GM21423 (cell line): ENCODE measurements at regions not wholly inside any gene's neighbourhood (a gene's known extent, or its start where the extent isn't known, plus 50 kb on each side); places are given as distances from the start of the nearest gene placed in this dataset.

Experiments used
- ATAC-seq: cut with Tn5 transposase; IDR thresholded peaks from one replicate; pipeline ENCODE4 v1.9.1; 2021; ENCODE audit warnings: mild to moderate bottlenecking, moderate library complexity; ENCODE audit not compliant: unreplicated experiment

- no peak for ATAC-seq
Observed at GRCh38 chr2:118622913-118623312, 224.5 kb downstream of the EN1 start.

- ATAC-seq, result no peak
Observed at GRCh38 chr2:118622108-118622507, 225.3 kb downstream of the EN1 start.

GRCh38 chr2:118618279-118618678, 229.2 kb downstream of the EN1 start:
- no peak for ATAC-seq

GRCh38 chr2:118616432-118616831, 231.0 kb downstream of the EN1 start:
- no peak for ATAC-seq

GRCh38 chr2:118614841-118615271, 232.6 kb downstream of the EN1 start:
- no peak for ATAC-seq

- no peak for ATAC-seq
Observed at GRCh38 chr2:118613737-118614136, 233.7 kb downstream of the EN1 start.

GRCh38 chr2:118611691-118612090, 235.8 kb downstream of the EN1 start:
- no peak for ATAC-seq

- ATAC-seq, result no peak
Observed at GRCh38 chr2:118609138-118609537, 238.3 kb downstream of the EN1 start.

- no peak for ATAC-seq
Observed at GRCh38 chr2:118607641-118608040, 239.8 kb downstream of the EN1 start.

- ATAC-seq, result no peak
Observed at GRCh38 chr2:118604811-118605210, 242.6 kb downstream of the EN1 start.

- no peak for ATAC-seq
Observed at GRCh38 chr2:118604371-118604770, 243.1 kb downstream of the EN1 start.

- ATAC-seq, result no peak
Observed at GRCh38 chr2:118599141-118599540, 248.3 kb downstream of the EN1 start.

- ATAC-seq, result no peak
Observed at GRCh38 chr2:118596620-118597019, 250.8 kb downstream of the EN1 start.

- ATAC-seq, result no peak
Observed at GRCh38 chr2:118593257-118593656, 254.2 kb downstream of the EN1 start.

GRCh38 chr2:118591223-118591622, 256.2 kb downstream of the EN1 start:
- no peak for ATAC-seq

- no peak for ATAC-seq
Observed at GRCh38 chr2:118589721-118590120, 257.7 kb downstream of the EN1 start.

- ATAC-seq, result no peak
Observed at GRCh38 chr2:118588850-118589249, 258.6 kb downstream of the EN1 start.

- no peak for ATAC-seq
Observed at GRCh38 chr2:118586312-118586711, 261.1 kb downstream of the EN1 start.

- ATAC-seq, result no peak
Observed at GRCh38 chr2:118584877-118585276, 262.6 kb downstream of the EN1 start.

- ATAC-seq, result no peak
Observed at GRCh38 chr2:118584062-118584749, 263.2 kb downstream of the EN1 start.

- no peak for ATAC-seq
Observed at GRCh38 chr2:118582058-118582457, 265.4 kb downstream of the EN1 start.

GRCh38 chr2:118580651-118581050, 266.8 kb downstream of the EN1 start:
- ATAC-seq, result no peak

- no peak for ATAC-seq
Observed at GRCh38 chr2:118580107-118580506, 267.3 kb downstream of the EN1 start.
